ENCODE measurements at regions not wholly inside any gene's neighbourhood (a gene's known extent, or its start where the extent isn't known, plus 50 kb on each side); places are given as distances from the start of the nearest gene placed in this dataset.

GRCh38 chr18:37852464-37852863 is 286.9 kb upstream of the CELF4 start:
- H3K4me3 ChIP-seq (ENCODE audit: low read depth, low read length, poor library complexity, severe bottlenecking), result no peak overlapping the region
- no peaks in the 10 kb centered on the region for H3K9me3 ChIP-seq (ENCODE audit: low read length)
- H3K79me2 ChIP-seq (ENCODE audit: insufficient read depth, low read depth, low read length), result no peaks in the 10 kb centered on the region
- H3K27ac ChIP-seq (ENCODE audit: low read depth, low read length, poor library complexity, severe bottlenecking), result no peak overlapping the region
- no peaks in the 10 kb centered on the region for H3K4me1 ChIP-seq (ENCODE audit: insufficient read depth, low read length, poor library complexity, severe bottlenecking)
- no peak overlapping the region for H2AFZ ChIP-seq (ENCODE audit: low read length)
- no peaks in the 10 kb centered on the region for H3K9me2 ChIP-seq (ENCODE audit: insufficient read depth, low read length)
- H3K4me2 ChIP-seq (ENCODE audit: low read length), result no peak overlapping the region
- no peaks in the 10 kb centered on the region for H3K36me3 ChIP-seq (ENCODE audit: insufficient read depth, low read length)
- TF ChIP-seq CTCF (conservative IDR thresholded peaks at IDR 0.05; ENCODE audit: low read length) (no peak), EZH2phosphoT487 (IDR thresholded peaks at IDR 0.05; ENCODE audit: borderline replicate concordance, low read depth, low read length) (no peak)
- CTCF ChIA-PET (ENCODE audit: unreplicated experiment), result no interaction called here
- POLR2A ChIA-PET, result interaction anchor here (0.5 kb wide), 1 partner anchor 1620 kb away, joined by 5 read pairs; no protein-coding TSS in a partner anchor
- intact Hi-C loops (cut with micrococcal nuclease; ENCODE audit: unreplicated experiment), result no loop called here
- H4K20me1 ChIP-seq (ENCODE audit: insufficient read depth, low read length), result no peaks in the 10 kb centered on the region
- no peak for DNase-seq (ENCODE audit: low spot score)
- BruUV-seq (replicated peaks), result no TSS peak

DNA sequence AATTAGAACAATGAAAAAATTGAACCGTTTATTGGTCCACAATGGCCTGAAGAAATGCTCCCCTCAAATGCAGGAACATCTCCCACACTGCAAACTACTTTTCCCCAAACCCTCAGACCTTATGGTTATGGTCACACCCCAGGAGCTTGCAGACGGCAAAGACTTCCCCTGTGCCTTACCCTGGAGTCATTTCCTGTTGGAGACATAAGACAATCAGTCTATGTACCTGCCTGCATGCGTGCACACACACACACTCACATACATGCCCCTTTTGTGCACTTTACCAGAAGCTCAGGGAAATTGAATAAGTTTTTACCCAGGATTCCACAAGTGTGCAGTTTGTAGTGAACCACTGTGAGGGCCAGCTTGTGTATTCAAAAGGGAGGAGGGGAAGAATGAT is 281.9 kb upstream of the CELF4 start:
- no peak overlapping the region for H3K4me3 ChIP-seq (ENCODE audit: low read depth, low read length, poor library complexity, severe bottlenecking)
- no peaks in the 10 kb centered on the region for H3K9me3 ChIP-seq (ENCODE audit: low read length)
- POLR2A ChIA-PET, result no interaction called here
- no peaks in the 10 kb centered on the region for H3K79me2 ChIP-seq (ENCODE audit: insufficient read depth, low read depth, low read length)
- intact Hi-C loops (cut with micrococcal nuclease; ENCODE audit: unreplicated experiment), result no loop called here
- no peaks in the 10 kb centered on the region for H3K9me2 ChIP-seq (ENCODE audit: insufficient read depth, low read length)
- H3K27ac ChIP-seq (ENCODE audit: low read depth, low read length, poor library complexity, severe bottlenecking), result no peak overlapping the region
- no peak overlapping the region for H3K4me2 ChIP-seq (ENCODE audit: low read length)
- DNase-seq (ENCODE audit: low spot score), result no peak
- CTCF ChIA-PET (ENCODE audit: unreplicated experiment), result no interaction called here
- no TSS peak for BruUV-seq (replicated peaks)
- no peak overlapping the region for H2AFZ ChIP-seq (ENCODE audit: low read length)
- no peaks in the 10 kb centered on the region for H3K4me1 ChIP-seq (ENCODE audit: insufficient read depth, low read length, poor library complexity, severe bottlenecking)
- H4K20me1 ChIP-seq (ENCODE audit: insufficient read depth, low read length), result no peaks in the 10 kb centered on the region
- TF ChIP-seq CTCF (conservative IDR thresholded peaks at IDR 0.05; ENCODE audit: low read length), result no peak
- no peak for TF ChIP-seq EZH2phosphoT487 (IDR thresholded peaks at IDR 0.05; ENCODE audit: borderline replicate concordance, low read depth, low read length)
- H3K36me3 ChIP-seq (ENCODE audit: insufficient read depth, low read length), result no peaks in the 10 kb centered on the region

- CTCF ChIA-PET (ENCODE audit: unreplicated experiment), result no interaction called here
- no peaks in the 10 kb centered on the region for H3K9me3 ChIP-seq (ENCODE audit: low read length)
- intact Hi-C loops (cut with micrococcal nuclease; ENCODE audit: unreplicated experiment), result no loop called here
- H3K9me2 ChIP-seq (ENCODE audit: insufficient read depth, low read length), result no peaks in the 10 kb centered on the region
- no peak for DNase-seq (ENCODE audit: low spot score)
- H3K4me3 ChIP-seq (ENCODE audit: low read depth, low read length, poor library complexity, severe bottlenecking), result no peak overlapping the region
- TF ChIP-seq EZH2phosphoT487 (IDR thresholded peaks at IDR 0.05; ENCODE audit: borderline replicate concordance, low read depth, low read length), result no peak
- TF ChIP-seq CTCF (conservative IDR thresholded peaks at IDR 0.05; ENCODE audit: low read length), result no peak
- H3K4me1 ChIP-seq (ENCODE audit: insufficient read depth, low read length, poor library complexity, severe bottlenecking), result no peaks in the 10 kb centered on the region
- H2AFZ ChIP-seq (ENCODE audit: low read length), result no peak overlapping the region
- no peaks in the 10 kb centered on the region for H4K20me1 ChIP-seq (ENCODE audit: insufficient read depth, low read length)
- POLR2A ChIA-PET, result no interaction called here
- no peak overlapping the region for H3K27ac ChIP-seq (ENCODE audit: low read depth, low read length, poor library complexity, severe bottlenecking)
- no peaks in the 10 kb centered on the region for H3K36me3 ChIP-seq (ENCODE audit: insufficient read depth, low read length)
- H3K79me2 ChIP-seq (ENCODE audit: insufficient read depth, low read depth, low read length), result no peaks in the 10 kb centered on the region
- H3K4me2 ChIP-seq (ENCODE audit: low read length), result no peak overlapping the region
- BruUV-seq (replicated peaks), result no TSS peak
Measured at GRCh38 chr18:37846996-37847395, 281.4 kb upstream of the CELF4 start.
